ENCODE measurements at regions not wholly inside any gene's neighbourhood (a gene's known extent, or its start where the extent isn't known, plus 50 kb on each side); places are given as distances from the start of the nearest gene placed in this dataset.
"Not testable (repeated sequence)": the region's sequence is repeated elsewhere in the genome, so short reads cannot be mapped to it uniquely, and the experiment has no call there.

- TF ChIP-seq CTCF, POLR2A (IDR thresholded peaks at IDR 0.05): not testable (repeated sequence)
These were observed 222.3 kb downstream of the ZNF674 start for GRCh38 chrX:46322929-46323328.
